ENCODE measurements at regions not wholly inside any gene's neighbourhood (a gene's known extent, or its start where the extent isn't known, plus 50 kb on each side); places are given as distances from the start of the nearest gene placed in this dataset.
"Not testable (repeated sequence)": the region's sequence is repeated elsewhere in the genome, so short reads cannot be mapped to it uniquely, and the experiment has no call there.

- no peak for DNase-seq
Measured at GRCh38 chr12:83796531-83796930, 1109.8 kb downstream of the TMTC2 start.

GRCh38 chr12:83793616-83794015 lies 1106.9 kb downstream of the TMTC2 start:
- no peak for DNase-seq

- no peak for DNase-seq
Measured at GRCh38 chr12:83784298-83784890, 1097.7 kb downstream of the TMTC2 start.

GRCh38 chr12:83779526-83779925 lies 1092.8 kb downstream of the TMTC2 start:
- DNase-seq = no peak

- DNase-seq = no peak
Measured at GRCh38 chr12:83769151-83769550, 1082.4 kb downstream of the TMTC2 start.

- no peak for DNase-seq
Measured at GRCh38 chr12:83767723-83768122, 1081.0 kb downstream of the TMTC2 start.

GRCh38 chr12:83763425-83763824 lies 1076.7 kb downstream of the TMTC2 start:
- no peak for DNase-seq

GRCh38 chr12:83759906-83760305 lies 1073.2 kb downstream of the TMTC2 start:
- DNase-seq = no peak

- DNase-seq = no peak
Measured at GRCh38 chr12:83758888-83759631, 1072.4 kb downstream of the TMTC2 start.

GRCh38 chr12:83753904-83754303 lies 1067.2 kb downstream of the TMTC2 start:
- no peak for DNase-seq

GRCh38 chr12:83753205-83753604 lies 1066.5 kb downstream of the TMTC2 start:
- DNase-seq = no peak

- DNase-seq = no peak
Measured at GRCh38 chr12:83739607-83740006, 1052.9 kb downstream of the TMTC2 start.

- no peak for DNase-seq
Measured at GRCh38 chr12:83710851-83711250, 1024.1 kb downstream of the TMTC2 start.

GRCh38 chr12:83709899-83710298 lies 1023.2 kb downstream of the TMTC2 start:
- no peak for DNase-seq

GRCh38 chr12:83700838-83701237 lies 1014.1 kb downstream of the TMTC2 start:
- DNase-seq = no peak

GRCh38 chr12:83696311-83696710 lies 1009.6 kb downstream of the TMTC2 start:
- DNase-seq = not testable (repeated sequence)

- DNase-seq = no peak
Measured at GRCh38 chr12:83691730-83692129, 1005.0 kb downstream of the TMTC2 start.

- DNase-seq = no peak
Measured at GRCh38 chr12:83690465-83690864, 1003.8 kb downstream of the TMTC2 start.

- DNase-seq = no peak
Measured at GRCh38 chr12:83689333-83689732, 1002.6 kb downstream of the TMTC2 start.

GRCh38 chr12:83676781-83677295 lies 990.1 kb downstream of the TMTC2 start:
- no peak for DNase-seq

GRCh38 chr12:83666690-83667089 lies 980.0 kb downstream of the TMTC2 start:
- DNase-seq = no peak

GRCh38 chr12:83665634-83666218 lies 979.0 kb downstream of the TMTC2 start:
- no peak for DNase-seq

- DNase-seq = no peak
Measured at GRCh38 chr12:83664650-83665049, 977.9 kb downstream of the TMTC2 start.

- DNase-seq = no peak
Measured at GRCh38 chr12:83660727-83661358, 974.1 kb downstream of the TMTC2 start.
